Neural cell (in vitro differentiated cells): ENCODE measurements at regions not wholly inside any gene's neighbourhood (a gene's known extent, or its start where the extent isn't known, plus 50 kb on each side); places are given as distances from the start of the nearest gene placed in this dataset.

ENCODE experiments used
- H2AFZ ChIP-seq: fragments of 200-600, 300-800 bp; sonication (generic), shearing (Covaris generic); 2 replicates; pipeline ENCODE4 v1.6.0; 2014; ENCODE audit warnings: low read depth, mild to moderate bottlenecking, antibody characterized with exemption, low read length, moderate library complexity
- H3F3A ChIP-seq: fragments of 200-600 bp; shearing (Covaris generic); 2 replicates; pipeline ENCODE4 v1.6.1; 2016; ENCODE audit warnings: mild to moderate bottlenecking, moderate library complexity, mixed read lengths, antibody characterized with exemption, low read length; ENCODE audit not compliant: insufficient read depth, poor library complexity, severe bottlenecking
- H3K27ac ChIP-seq: fragments of 200-600, 300-800 bp; sonication (generic), shearing (Covaris generic); 2 replicates; pipeline ENCODE4 v1.5.1; 2014; ENCODE audit warnings: mild to moderate bottlenecking, low read length, moderate library complexity
- H3K27me3 ChIP-seq: fragments of 300-800, 200-600 bp; sonication (generic), shearing (Covaris generic); 2 replicates; pipeline ENCODE4 v1.6.0; 2014; ENCODE audit warnings: mild to moderate bottlenecking, low read depth, low read length, moderate library complexity; ENCODE audit not compliant: insufficient read depth
- H3K36me3 ChIP-seq: fragments of 300-800, 200-600 bp; sonication (generic), shearing (Covaris generic); 2 replicates; pipeline ENCODE4 v1.5.1; 2014; ENCODE audit warnings: mild to moderate bottlenecking, antibody characterized with exemption, low read length, moderate library complexity; ENCODE audit not compliant: insufficient read depth
- H3K4me2 ChIP-seq: fragments of 300-800, 200-600 bp; sonication (generic), shearing (Covaris generic); 2 replicates; pipeline ENCODE4 v1.6.0; 2014; ENCODE audit warnings: mild to moderate bottlenecking, low read length
- H3K4me3 ChIP-seq: fragments of 300-800, 200-600 bp; sonication (generic), shearing (Covaris generic); 2 replicates; pipeline ENCODE4 v1.5.1; 2014; ENCODE audit warnings: mild to moderate bottlenecking, low read length, moderate library complexity
- H3K79me2 ChIP-seq: fragments of 200-600 bp; shearing (Covaris generic); replicated peaks from 2 replicates; pipeline ENCODE4 v1.6.0; 2014; ENCODE audit warnings: mild to moderate bottlenecking, low read length, moderate library complexity; ENCODE audit not compliant: insufficient read depth
- H3K9ac ChIP-seq: fragments of 300-800, 200-600 bp; sonication (generic), shearing (Covaris generic); 2 replicates; pipeline ENCODE4 v1.6.1; 2016; ENCODE audit warnings: mild to moderate bottlenecking, low read length, mixed read lengths
- H3K9me2 ChIP-seq: fragments of 200-600 bp; shearing (Covaris generic); 2 replicates; pipeline ENCODE4 v1.6.1; 2016; ENCODE audit warnings: mild to moderate bottlenecking, low read length, mixed read lengths; ENCODE audit not compliant: insufficient read depth
- H3K9me3 ChIP-seq: fragments of 200-600, 300-800 bp; sonication (generic), shearing (Covaris generic); 2 replicates; pipeline ENCODE4 v1.6.1; 2016; ENCODE audit warnings: mild to moderate bottlenecking, mixed run types, low read length, moderate library complexity, mixed read lengths
- H4K20me1 ChIP-seq: fragments of 200-600 bp; shearing (Covaris generic); 2 replicates; pipeline ENCODE4 v1.6.1; 2016; ENCODE audit warnings: mild to moderate bottlenecking, mixed run types; ENCODE audit not compliant: insufficient read depth
- EP300 ChIP-seq: fragments of 450-650 bp; conservative IDR thresholded peaks from 2 replicates; pipeline ENCODE4 v1.6.1; 2014; ENCODE audit warnings: antibody characterized with exemption, mild to moderate bottlenecking, moderate library complexity; ENCODE audit not compliant: poor library complexity, severe bottlenecking
- EZH2 ChIP-seq: fragments of 200-600, 300-800 bp; shearing (Covaris generic), sonication (generic); IDR thresholded peaks from 2 replicates; pipeline ENCODE4 v1.6.1; 2014; ENCODE audit warnings: antibody characterized with exemption, low read length, borderline replicate concordance, mild to moderate bottlenecking; ENCODE audit not compliant: insufficient read depth, poor library complexity, severe bottlenecking
- MXI1 ChIP-seq: fragments of 450-650 bp; conservative IDR thresholded peaks from 2 replicates; pipeline ENCODE4 v1.6.1; 2014; ENCODE audit warnings: antibody characterized with exemption, mild to moderate bottlenecking; ENCODE audit not compliant: poor library complexity, severe bottlenecking
- POLR2AphosphoS5 ChIP-seq: IDR thresholded peaks from 2 replicates; pipeline ENCODE4 v1.6.1; 2012
- RAD21 ChIP-seq: fragments of 450-650 bp; conservative IDR thresholded peaks from 2 replicates; pipeline ENCODE4 v1.6.1; 2014; ENCODE audit warnings: antibody characterized with exemption, mild to moderate bottlenecking, moderate library complexity
- SMC3 ChIP-seq: fragments of 450-650 bp; conservative IDR thresholded peaks from 2 replicates; pipeline ENCODE4 v1.6.1; 2014; ENCODE audit warnings: antibody characterized with exemption, mild to moderate bottlenecking, moderate library complexity; ENCODE audit not compliant: poor library complexity
- TAF1 ChIP-seq: IDR thresholded peaks from 2 replicates; pipeline ENCODE4 v1.6.1; 2012; ENCODE audit warnings: low read depth
- TF ChIP-seq, protein P1 (sequence below): fragments of 450-650 bp; IDR thresholded peaks from 2 replicates; pipeline ENCODE4 v1.5.1; 2014; ENCODE audit warnings: antibody characterized with exemption, mild to moderate bottlenecking, moderate library complexity; ENCODE audit not compliant: poor library complexity, severe bottlenecking
- TF ChIP-seq, protein P2 (sequence below): IDR thresholded peaks from 2 replicates; pipeline ENCODE4 v1.6.1; 2012; ENCODE audit warnings: borderline replicate concordance

DNA sequence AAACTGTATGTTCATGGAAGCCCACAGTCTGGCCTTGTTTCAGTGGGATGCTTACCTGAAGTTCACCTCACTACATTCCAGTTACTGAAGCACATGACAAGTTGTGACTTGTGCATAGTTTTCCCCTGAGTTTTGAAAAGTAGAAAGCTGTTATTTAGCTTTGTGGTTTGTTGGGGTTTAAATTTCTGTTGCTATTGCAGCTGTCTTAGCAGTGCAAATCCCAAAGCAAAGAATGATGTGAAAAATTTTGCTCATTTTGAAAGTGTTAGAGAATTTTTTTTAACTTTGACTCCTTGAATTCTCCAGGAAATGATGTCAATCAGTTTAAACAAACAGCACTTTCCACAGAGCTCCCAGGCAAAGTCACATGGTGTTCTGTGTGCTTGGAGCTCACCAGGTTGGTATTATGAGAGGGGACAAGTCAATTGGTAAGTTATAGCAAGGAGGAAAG, 268.4 kb downstream of the ADGRG6 start:
- Histone ChIP-seq H3K79me2 (no peaks in the 10 kb centered on the region), H3K9me3 (no peaks in the 10 kb centered on the region), H3K4me2 (no peak overlapping the region), H3K27ac (no peak overlapping the region), H3K4me3 (no peak overlapping the region), H3K9ac (no peak overlapping the region), H2AFZ (no peak overlapping the region), H4K20me1 (no peaks in the 10 kb centered on the region), H3K9me2 (no peaks in the 10 kb centered on the region), H3F3A (no peaks in the 10 kb centered on the region), H3K27me3 (no peaks in the 10 kb centered on the region), H3K36me3 (no peaks in the 10 kb centered on the region)
- TF ChIP-seq, protein P1, sequence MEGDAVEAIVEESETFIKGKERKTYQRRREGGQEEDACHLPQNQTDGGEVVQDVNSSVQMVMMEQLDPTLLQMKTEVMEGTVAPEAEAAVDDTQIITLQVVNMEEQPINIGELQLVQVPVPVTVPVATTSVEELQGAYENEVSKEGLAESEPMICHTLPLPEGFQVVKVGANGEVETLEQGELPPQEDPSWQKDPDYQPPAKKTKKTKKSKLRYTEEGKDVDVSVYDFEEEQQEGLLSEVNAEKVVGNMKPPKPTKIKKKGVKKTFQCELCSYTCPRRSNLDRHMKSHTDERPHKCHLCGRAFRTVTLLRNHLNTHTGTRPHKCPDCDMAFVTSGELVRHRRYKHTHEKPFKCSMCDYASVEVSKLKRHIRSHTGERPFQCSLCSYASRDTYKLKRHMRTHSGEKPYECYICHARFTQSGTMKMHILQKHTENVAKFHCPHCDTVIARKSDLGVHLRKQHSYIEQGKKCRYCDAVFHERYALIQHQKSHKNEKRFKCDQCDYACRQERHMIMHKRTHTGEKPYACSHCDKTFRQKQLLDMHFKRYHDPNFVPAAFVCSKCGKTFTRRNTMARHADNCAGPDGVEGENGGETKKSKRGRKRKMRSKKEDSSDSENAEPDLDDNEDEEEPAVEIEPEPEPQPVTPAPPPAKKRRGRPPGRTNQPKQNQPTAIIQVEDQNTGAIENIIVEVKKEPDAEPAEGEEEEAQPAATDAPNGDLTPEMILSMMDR, result no peak
- TF ChIP-seq EZH2 (no peak), EP300 (no peak)

GRCh38 chr6:142592876-142593275, 291.1 kb downstream of the ADGRG6 start:
- Histone ChIP-seq H3K9me3 (no peaks in the 10 kb centered on the region), H3K9ac (no peak overlapping the region), H3K27ac (no peak overlapping the region), H3K4me3 (no peak overlapping the region), H3K4me2 (no peak overlapping the region), H3K79me2 (no peaks in the 10 kb centered on the region), H3K27me3 (no peaks in the 10 kb centered on the region), H3K9me2 (no peaks in the 10 kb centered on the region), H4K20me1 (no peaks in the 10 kb centered on the region), H3F3A (no peaks in the 10 kb centered on the region), H2AFZ (no peak overlapping the region), H3K36me3 (no peaks in the 10 kb centered on the region)
- TF ChIP-seq RAD21 (no peak), TAF1 (no peak), MXI1 (no peak), EP300 (no peak), EZH2 (no peak), POLR2AphosphoS5 (no peak), SMC3 (no peak)
- TF ChIP-seq, protein P2, sequence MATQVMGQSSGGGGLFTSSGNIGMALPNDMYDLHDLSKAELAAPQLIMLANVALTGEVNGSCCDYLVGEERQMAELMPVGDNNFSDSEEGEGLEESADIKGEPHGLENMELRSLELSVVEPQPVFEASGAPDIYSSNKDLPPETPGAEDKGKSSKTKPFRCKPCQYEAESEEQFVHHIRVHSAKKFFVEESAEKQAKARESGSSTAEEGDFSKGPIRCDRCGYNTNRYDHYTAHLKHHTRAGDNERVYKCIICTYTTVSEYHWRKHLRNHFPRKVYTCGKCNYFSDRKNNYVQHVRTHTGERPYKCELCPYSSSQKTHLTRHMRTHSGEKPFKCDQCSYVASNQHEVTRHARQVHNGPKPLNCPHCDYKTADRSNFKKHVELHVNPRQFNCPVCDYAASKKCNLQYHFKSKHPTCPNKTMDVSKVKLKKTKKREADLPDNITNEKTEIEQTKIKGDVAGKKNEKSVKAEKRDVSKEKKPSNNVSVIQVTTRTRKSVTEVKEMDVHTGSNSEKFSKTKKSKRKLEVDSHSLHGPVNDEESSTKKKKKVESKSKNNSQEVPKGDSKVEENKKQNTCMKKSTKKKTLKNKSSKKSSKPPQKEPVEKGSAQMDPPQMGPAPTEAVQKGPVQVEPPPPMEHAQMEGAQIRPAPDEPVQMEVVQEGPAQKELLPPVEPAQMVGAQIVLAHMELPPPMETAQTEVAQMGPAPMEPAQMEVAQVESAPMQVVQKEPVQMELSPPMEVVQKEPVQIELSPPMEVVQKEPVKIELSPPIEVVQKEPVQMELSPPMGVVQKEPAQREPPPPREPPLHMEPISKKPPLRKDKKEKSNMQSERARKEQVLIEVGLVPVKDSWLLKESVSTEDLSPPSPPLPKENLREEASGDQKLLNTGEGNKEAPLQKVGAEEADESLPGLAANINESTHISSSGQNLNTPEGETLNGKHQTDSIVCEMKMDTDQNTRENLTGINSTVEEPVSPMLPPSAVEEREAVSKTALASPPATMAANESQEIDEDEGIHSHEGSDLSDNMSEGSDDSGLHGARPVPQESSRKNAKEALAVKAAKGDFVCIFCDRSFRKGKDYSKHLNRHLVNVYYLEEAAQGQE, result no peak
- TF ChIP-seq, protein P1, result no peak
